ENCODE measurements at regions not wholly inside any gene's neighbourhood (a gene's known extent, or its start where the extent isn't known, plus 50 kb on each side); places are given as distances from the start of the nearest gene placed in this dataset.

- Histone ChIP-seq H3K4me3 (ENCODE audit: low read depth, low read length) (no peak overlapping the region), H3K27me3 (ENCODE audit: control insufficient read depth, insufficient read depth, low read length) (no peaks in the 10 kb centered on the region), H3K36me3 (ENCODE audit: control insufficient read depth, insufficient read depth, low read length) (no peaks in the 10 kb centered on the region)
- FAIRE-seq (no peak), DNase-seq (ENCODE audit: low read depth) (no peak)
- TF ChIP-seq CTCF (IDR thresholded peaks at IDR 0.05; ENCODE audit: insufficient read depth, low read length, severe bottlenecking), result no peak
These were observed 458.6 kb upstream of the ATXN8OS start for GRCh38 chr13:69649063-69649392.

GRCh38 chr13:69648340-69649062, 459.1 kb upstream of the ATXN8OS start:
- no peak for TF ChIP-seq CTCF (IDR thresholded peaks at IDR 0.05; ENCODE audit: insufficient read depth, low read length, severe bottlenecking)
- H3K27me3 ChIP-seq (ENCODE audit: control insufficient read depth, insufficient read depth, low read length), result no peaks in the 10 kb centered on the region
- no peak overlapping the region for H3K4me3 ChIP-seq (ENCODE audit: low read depth, low read length)
- DNase-seq (ENCODE audit: low read depth), result no peak
- H3K36me3 ChIP-seq (ENCODE audit: control insufficient read depth, insufficient read depth, low read length), result no peaks in the 10 kb centered on the region
- no peak for FAIRE-seq

GRCh38 chr13:69644447-69644846, 463.2 kb upstream of the ATXN8OS start:
- Histone ChIP-seq H3K4me3 (ENCODE audit: low read depth, low read length) (no peak overlapping the region), H3K27me3 (ENCODE audit: control insufficient read depth, insufficient read depth, low read length) (no peaks in the 10 kb centered on the region), H3K36me3 (ENCODE audit: control insufficient read depth, insufficient read depth, low read length) (no peaks in the 10 kb centered on the region)
- DNase-seq (ENCODE audit: low read depth) (no peak), FAIRE-seq (no peak)
- no peak for TF ChIP-seq CTCF (IDR thresholded peaks at IDR 0.05; ENCODE audit: insufficient read depth, low read length, severe bottlenecking)

GRCh38 chr13:69641773-69642172, 465.9 kb upstream of the ATXN8OS start:
- Histone ChIP-seq H3K36me3 (ENCODE audit: control insufficient read depth, insufficient read depth, low read length) (no peaks in the 10 kb centered on the region), H3K4me3 (ENCODE audit: low read depth, low read length) (no peak overlapping the region), H3K27me3 (ENCODE audit: control insufficient read depth, insufficient read depth, low read length) (no peaks in the 10 kb centered on the region)
- DNase-seq (ENCODE audit: low read depth), result no peak
- FAIRE-seq, result no peak
- TF ChIP-seq CTCF (IDR thresholded peaks at IDR 0.05; ENCODE audit: insufficient read depth, low read length, severe bottlenecking), result no peak

- DNase-seq (ENCODE audit: low read depth) (no peak), FAIRE-seq (no peak)
- H3K36me3 ChIP-seq (ENCODE audit: control insufficient read depth, insufficient read depth, low read length), result no peaks in the 10 kb centered on the region
- TF ChIP-seq CTCF (IDR thresholded peaks at IDR 0.05; ENCODE audit: insufficient read depth, low read length, severe bottlenecking), result no peak
- H3K4me3 ChIP-seq (ENCODE audit: low read depth, low read length), result no peak overlapping the region
- no peaks in the 10 kb centered on the region for H3K27me3 ChIP-seq (ENCODE audit: control insufficient read depth, insufficient read depth, low read length)
These were observed 474.6 kb upstream of the ATXN8OS start for GRCh38 chr13:69633044-69633443.

GRCh38 chr13:69623973-69624372, 483.7 kb upstream of the ATXN8OS start:
- DNase-seq (ENCODE audit: low read depth) (no peak), FAIRE-seq (no peak)
- Histone ChIP-seq H3K4me3 (ENCODE audit: low read depth, low read length) (no peak overlapping the region), H3K27me3 (ENCODE audit: control insufficient read depth, insufficient read depth, low read length) (no peaks in the 10 kb centered on the region), H3K36me3 (ENCODE audit: control insufficient read depth, insufficient read depth, low read length) (no peaks in the 10 kb centered on the region)
- no peak for TF ChIP-seq CTCF (IDR thresholded peaks at IDR 0.05; ENCODE audit: insufficient read depth, low read length, severe bottlenecking)
